Limb (tissue), 2 donors: ENCODE measurements at regions not wholly inside any gene's neighbourhood (a gene's known extent, or its start where the extent isn't known, plus 50 kb on each side); places are given as distances from the start of the nearest gene placed in this dataset.

Experiments
- DNase-seq, 2 donors: peaks; one replicate each; pipeline ENCODE4 v3.0.0-alpha.2; 2016; ENCODE audit errors: extremely low spot score in 2 of 2

DNA sequence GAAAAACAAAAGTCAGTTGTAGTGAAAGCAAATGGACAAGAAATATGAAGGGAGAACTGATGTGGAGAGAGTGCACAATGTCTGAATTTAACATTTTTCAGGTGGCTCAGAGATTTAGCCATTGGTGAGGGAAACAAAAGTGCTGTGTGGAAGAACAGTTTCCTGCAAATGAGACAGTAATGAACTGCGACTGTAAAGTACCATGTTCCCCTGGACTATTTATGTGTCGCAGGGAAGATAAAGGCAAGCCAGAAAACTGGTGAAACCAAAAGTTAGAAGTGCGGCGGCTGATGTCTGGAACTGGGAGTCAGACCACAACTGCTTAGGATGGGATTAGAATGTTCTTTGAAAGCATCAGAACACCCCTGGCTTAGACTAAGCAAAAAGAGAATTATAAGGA lies 905.1 kb upstream of the MAN1A1 start:
- no peak for DNase-seq

DNA sequence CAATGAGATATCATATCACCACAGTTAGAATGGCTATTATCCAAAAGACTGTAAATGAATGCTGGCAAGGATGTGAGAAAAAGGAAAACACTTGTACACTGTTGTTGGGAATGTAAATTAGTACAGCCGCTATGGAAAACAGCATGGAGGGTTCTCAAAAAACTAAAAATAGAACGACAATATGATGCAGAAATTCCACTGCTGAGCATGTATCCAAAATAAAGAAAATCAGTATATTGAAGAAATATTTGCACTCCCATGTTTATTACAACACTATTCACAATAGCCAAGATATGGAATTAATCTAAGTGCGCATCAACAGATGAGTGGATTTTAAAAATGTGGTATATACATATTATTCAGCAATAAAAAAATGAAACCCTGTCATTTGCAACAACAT lies 898.9 kb upstream of the MAN1A1 start:
- DNase-seq, result peak in 1 of 2 donors; percentile 22

DNA sequence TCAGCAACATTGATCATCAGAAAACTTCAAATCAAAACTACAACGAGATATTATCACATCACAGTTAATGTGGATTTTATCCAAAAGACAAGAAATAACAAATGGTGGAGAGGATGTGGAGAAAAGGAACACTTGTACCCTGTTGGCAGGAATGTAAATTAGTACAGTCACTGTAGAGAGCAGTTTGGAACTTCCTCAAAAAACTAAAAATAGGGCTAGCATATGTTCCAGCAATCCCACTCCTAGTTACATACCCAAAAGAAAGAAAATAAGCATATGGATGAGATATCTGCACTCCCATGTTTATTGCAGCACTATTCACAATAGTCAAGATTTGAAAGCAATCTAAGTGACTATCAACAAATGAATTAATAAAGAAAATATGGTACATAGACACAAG lies 887.7 kb upstream of the MAN1A1 start:
- DNase-seq, result no peak

DNA sequence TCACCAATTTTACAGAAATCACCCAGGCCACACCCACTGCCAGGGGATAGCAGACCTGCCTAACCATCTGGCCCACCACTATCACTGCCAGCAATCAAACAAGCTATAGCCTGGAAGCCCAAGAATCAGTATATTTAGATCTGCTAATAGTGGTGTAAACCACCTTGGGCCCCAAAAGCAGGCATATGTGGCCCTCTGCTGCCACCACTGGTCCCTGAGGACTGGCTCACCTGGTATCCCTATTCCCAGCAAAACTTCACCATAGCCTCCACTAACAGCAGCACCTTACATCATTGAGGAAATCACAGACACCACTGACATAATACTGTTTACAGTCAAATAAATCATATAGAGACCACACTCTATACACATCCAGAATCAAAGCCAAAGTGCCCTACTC lies 880.4 kb upstream of the MAN1A1 start:
- no peak for DNase-seq

DNA sequence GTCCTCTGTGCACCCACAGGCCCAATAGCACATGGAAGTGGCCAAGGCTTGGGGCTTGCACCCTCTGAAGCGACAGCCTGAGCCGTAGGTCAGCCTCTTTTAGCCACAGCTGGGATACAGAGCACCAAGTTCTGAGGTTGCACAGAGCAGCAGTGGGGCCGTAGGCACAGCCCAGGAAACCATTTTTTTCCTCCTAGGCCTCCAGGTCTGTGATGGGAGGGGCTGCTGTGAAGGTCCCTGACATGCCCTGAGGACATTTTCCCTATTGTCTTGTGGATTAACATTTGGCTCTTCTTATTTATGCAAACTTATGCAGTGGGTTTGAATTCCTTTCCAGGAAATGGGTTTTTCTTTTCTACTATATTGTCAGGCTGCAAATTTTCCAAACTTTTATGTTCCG lies 878.7 kb upstream of the MAN1A1 start:
- DNase-seq, result no peak

DNA sequence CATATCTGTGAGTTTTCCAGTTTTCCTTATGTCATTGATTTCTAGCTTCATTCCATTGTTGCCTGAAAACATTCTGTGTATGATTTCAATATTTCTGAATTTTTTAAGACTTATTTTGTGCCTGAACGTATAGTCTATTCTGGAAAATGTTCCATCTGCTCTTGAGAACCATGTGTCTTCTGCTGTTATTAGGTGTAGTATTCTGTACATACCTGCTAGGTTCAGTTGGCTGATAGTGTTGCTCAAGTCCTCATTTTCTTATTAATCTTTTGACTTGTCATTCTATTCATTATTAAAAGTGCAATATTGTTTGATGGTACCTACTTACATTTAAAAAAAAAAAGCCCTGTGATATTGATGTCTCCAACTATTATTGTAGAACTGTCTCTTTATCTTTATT lies 869.8 kb upstream of the MAN1A1 start:
- no peak for DNase-seq

DNA sequence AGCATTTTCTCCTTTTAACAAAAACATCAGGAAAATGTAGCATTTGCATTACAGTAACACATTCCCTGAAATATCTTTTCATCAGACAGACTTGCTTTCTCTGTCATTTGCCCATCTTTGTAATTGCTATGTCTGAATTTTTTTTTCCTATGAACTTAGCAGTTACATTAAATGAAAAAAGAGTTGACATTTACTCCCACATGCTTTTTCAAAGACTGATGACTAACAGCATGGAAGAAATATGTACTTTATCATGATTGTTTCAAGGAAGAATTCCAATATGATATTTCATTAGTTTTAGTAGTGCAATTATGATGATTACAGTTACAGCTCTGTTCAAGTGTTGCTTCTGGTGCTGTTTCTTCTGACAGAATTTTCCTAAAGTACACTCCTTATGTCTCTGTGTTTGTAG lies 864.5 kb upstream of the MAN1A1 start:
- DNase-seq, result no peak

DNA sequence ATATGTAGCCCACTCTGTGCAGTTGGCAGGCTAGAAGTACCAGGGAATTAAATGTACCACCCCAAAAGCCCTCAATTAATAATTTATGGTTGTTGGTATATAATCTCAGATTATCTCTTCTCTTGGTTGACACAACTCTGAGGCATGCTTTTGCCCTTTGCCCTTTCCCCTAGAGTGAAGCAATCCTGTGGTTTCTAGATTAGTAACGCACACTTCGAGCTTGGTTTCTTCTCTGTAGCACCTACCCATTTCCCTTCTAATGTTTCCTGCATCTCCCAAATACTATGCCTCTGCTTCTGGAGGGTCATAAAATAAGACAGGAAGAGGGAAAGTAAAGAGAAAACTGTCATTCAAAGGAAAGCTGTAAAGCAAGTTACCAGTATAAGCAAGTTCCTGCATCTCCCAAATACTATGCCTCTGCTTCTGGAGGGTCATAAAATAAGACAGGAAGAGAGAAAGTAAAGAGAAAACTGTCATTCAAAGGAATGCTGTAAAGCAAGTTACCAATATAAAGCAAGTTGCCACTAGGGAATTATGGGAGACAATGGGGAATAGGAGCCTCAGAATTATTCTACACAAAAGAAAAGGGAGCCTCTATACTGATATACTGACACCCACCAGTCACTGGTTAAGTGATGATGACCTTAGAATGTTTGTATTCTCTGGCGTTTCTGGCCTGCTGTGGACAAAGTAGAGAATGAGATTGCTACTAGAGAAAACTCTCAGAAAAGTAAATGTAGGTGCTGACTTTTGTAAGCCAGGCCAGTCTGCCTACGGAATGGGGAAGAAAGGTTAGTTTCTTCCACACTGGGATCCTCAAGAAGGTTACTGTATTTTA lies 862.6 kb upstream of the MAN1A1 start:
- no peak for DNase-seq

DNA sequence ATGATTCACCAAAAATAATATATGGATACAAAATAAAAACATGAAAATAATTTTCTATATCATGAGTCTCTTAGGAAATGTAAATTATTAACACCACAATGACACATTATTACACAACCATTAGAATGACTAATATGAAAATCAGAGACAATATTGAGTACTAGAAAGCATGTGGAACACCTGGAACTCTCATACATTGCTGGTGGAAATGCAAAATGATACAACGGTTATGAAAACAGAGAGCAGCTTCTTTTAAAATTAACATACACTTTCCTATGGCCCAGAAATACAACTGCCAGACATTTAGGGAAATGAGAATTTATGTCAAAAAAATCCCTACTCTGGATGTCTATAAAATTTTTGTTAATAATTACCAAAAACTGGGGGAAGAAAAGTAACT lies 853.3 kb upstream of the MAN1A1 start:
- DNase-seq, result no peak

DNA sequence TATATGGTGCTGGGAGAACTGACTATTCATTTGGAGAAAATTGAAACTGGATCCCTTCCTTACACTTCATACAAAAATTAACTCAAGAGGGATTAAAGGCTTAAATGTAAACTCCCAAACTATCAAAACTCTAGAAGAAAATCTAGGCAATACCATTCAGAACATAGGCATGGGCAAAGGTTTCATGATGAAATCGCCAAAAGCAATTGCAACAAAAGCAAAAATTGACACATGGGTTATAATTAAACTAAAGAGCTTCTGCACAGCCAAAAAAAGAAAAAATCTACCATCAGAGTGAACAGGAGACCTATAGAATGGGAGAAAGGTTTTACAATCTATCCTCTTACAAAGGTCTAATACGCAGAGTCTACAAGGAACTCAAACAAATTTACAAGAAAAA lies 851.3 kb upstream of the MAN1A1 start:
- no peak for DNase-seq

DNA sequence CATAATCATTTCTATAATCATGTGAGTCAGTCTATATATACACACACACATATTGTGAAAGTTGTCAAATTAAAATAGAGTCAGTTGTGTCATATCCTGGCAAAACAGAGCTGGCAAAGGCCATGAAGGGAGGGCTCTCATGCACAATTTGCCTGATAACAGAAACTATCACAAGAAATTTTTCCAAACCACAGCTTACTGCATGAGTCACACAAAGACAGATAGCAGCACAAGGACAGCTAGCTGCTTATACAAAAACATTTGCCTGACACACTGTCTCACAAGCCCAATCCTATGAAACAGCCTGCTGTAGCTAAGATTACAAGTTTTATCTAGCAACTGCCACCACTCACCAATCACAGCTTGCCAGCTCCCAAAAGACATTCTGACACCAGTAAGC lies 848.5 kb upstream of the MAN1A1 start:
- DNase-seq, result no peak

DNA sequence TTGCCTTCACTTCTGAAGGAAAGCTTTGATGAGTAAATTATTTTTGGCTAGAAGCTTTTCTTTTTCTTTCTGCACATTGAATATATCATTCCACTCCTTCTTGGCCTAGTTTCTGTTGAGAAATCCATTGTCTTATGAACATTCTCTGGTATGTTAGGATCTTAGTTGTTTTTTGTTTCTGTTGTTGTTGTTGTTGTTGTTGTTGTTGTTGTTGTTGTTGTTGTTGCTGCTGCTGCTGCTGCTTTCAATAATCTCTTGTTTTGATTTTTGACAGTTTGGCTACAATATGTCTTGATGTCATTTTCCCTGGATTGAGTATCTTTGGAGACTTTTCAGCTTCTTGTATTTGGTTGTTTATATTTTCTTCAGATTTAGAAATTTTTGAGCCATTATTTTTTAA lies 836.5 kb upstream of the MAN1A1 start:
- DNase-seq, result no peak

DNA sequence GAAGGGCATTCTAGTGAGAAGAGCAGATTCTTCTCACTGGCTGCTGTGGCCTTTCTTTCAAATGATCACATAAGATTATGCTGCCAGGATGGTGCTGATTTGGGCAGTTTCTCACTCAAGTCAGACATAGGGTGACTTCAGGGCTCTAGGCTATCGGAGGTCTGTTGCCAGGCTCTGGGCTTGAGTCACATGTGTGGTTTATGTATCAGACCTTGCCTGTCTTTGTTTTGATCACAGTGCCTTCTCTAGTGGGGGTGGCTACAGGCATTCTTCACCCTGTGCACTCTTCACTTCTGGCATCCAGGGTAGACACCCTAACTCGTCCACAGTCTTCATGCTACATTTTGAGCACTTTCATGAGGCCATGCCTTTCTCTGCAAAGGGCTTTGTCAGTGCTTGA lies 823.7 kb upstream of the MAN1A1 start:
- no peak for DNase-seq

DNA sequence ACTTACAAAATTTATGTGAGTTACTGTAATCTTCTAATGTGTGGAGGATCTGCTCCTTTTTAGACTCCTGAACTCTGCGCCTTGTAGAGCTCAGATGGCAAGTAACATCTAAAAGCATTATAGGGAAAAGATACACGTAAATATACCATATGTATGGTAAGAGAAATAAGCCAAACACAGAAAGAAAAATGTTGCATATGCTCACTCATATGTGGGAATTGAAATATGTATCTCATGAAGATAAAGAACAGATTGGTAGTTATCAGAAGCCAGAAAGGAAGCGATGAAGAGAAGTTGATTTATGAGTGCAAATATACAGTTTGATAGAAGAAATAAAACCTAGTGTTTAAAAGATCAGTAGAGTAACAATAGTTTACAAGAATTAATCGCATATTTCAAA lies 815.0 kb upstream of the MAN1A1 start:
- no peak for DNase-seq

DNA sequence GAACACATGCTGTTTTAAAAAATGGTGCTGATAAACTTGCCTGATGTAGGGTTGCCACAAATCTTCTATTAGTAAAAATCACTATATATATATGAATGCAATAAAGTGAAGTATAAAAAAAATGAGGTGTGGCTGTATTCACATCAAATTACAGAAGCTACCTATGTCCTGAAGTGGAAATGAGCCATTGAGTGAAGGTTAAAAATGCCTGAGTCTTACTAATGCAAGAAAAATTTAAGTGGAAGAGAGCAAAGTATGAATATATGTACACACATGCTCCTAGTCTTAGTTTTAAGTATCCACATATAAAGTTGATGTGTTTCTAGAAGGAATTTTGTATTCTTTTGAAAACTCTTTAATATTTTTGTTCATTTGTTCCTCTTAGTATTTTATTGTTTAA lies 808.3 kb upstream of the MAN1A1 start:
- no peak for DNase-seq

DNA sequence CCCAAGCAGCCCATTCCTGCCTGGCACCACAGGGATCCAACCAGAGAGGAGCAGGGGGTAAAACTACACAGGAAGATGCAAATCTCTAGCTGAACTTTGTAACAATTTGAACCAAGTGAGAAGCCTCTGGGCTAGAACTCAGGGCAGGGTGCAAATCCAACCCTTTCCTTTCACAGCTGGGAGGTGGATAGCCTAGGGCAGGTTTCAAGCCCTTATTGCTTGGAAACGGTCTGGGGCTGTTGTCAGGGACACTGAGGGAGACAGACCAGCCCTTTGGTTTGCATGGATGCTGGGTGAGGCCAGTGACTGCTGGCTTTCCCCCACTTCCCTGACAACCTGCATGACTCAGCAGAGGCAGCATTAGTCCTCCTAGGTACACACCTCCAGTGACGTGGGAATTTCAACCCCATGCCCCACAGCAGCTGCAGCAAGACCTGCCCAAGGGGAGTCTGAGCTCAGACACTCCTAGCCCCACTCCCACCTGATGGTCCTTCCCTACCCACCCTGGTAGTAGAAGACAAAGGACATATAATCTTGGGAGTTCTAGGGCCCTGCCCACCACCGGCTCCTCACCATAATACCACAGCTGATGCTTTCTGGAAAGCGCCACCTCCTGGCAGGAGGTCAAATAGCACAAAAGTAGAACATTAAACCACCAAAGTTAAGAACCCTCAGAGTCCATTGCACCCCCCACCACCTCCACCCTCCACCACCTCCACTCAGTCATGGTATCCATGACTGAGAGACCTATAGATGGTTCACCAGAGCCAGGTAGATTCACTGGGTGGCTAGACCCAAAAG lies 797.7 kb upstream of the MAN1A1 start:
- DNase-seq, result no peak

DNA sequence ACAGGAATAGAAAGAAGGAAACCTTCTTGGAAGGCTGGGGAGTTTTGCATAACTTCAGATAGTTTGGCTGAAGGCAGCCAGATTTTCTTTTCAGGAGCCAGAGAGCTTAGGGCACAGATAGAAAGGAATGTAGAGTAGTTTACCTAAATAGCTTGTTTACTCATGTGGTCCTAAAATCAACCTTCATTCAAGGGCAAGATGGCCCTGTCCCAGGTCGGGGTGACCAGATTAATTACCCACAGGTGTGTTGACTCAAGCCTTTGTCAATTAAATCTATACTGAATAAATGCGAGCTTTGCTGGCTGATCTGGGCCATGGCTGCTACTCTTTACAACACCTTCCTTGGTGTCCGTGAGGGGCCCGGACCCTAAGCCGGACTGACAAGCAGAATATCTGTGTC lies 792.0 kb upstream of the MAN1A1 start:
- no peak for DNase-seq

DNA sequence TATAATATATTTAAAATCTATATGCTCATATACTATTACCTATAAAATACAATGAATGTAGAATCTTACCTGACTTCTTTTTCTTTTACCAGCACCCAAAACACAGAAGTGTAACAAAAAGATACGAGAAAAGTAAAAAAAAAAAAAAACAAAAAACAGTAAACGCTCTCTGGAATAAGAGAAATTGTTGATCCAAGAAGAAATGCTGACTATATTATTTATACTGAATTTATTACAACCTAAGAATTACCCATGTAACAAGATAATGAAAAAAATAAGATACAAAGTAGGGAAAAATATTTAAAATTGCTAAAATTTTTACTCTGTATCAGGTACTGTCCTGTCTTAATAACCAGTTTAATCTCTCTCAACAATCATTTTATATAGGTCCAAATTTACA lies 787.9 kb upstream of the MAN1A1 start:
- no peak for DNase-seq

DNA sequence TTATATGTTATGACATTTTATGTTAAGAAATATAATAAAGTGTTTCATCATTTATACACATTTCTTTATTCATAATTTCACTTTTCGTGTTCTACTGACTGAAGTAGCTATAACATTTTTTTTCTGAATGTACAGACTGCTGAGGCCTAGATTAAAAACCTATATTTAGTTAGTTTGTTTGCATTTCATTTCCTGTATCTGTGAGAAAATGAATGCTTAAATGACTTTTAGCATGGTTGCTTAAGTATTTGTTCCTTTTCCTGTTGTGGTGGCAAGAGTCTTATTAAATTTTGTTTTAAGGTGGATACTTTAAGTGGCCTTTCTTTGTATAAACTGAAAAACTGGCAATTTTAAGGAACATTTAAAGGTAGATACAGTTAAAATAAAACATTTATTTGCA lies 779.7 kb upstream of the MAN1A1 start:
- DNase-seq, result no peak

DNA sequence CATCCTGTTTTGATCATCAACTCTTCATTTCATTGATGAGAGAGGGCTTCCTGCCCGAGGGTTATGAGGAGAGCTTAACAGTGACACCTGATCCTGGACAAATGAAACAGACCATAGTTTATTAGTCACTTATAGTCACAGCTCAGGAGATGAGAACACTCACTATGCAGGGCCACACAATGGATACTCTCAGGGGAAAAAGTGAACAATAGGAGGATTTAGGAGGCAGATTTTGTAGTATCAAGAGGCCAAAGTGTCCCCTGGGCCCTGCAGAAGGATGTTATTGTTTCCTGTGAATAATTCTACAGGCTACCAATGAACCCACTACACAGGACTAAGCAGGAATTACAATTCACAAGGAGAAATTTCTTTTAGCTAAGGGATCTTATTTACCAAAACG lies 772.8 kb upstream of the MAN1A1 start:
- no peak for DNase-seq

DNA sequence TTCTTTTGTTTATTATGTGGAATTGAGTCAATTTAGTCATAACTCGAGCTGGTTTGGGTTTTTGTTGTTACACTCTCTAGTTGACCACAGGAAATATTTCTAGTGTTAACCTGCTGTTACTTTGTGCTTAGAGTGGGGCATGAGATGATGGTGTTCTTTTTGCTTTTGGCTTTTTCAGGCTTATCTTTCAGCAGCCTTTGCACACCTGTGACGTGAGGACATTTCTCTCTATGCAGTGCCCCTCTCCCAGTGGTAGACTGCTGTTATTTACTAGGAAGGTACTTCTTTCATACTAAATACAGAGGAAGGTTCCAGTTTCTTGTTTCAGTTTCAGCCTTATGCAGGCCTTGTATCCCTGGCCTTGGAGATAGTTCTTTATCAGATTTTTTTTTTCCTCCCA lies 766.8 kb upstream of the MAN1A1 start:
- no peak for DNase-seq

DNA sequence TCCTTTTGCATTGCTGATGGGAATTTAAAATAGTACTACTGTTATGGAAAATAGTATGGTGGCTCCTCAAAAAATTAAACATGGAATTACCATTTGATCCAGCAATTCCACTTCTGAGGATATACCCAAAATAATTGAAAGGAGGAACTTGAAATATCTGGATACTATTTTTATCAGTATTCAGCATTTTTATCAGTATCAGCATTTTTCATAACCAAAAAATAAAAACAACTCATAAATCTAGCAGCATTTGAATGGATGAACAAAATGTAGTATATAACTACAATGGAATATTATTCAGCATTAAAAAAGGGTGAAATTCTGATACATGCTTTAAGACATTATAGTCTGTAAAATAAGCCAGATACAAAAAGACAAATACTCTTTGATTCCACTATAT lies 763.4 kb upstream of the MAN1A1 start:
- no peak for DNase-seq

DNA sequence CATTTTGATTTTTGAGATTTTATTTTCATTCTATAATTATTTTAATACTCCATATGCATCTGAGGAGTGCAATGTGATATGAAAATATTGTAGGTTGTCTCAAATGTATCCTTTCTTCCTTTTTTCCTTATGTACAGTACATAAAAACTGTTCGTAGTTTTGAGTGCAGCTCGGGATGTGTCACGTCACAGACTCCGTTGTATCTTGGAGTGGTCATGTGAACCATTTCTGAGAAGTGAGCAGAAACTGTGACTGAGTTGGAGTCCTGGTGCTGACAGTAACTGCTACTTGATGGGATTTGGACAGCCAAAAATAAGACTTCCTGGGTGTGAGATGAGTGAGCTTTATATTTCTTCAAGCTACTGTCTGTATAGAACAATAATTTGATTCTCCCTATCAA lies 761.4 kb upstream of the MAN1A1 start:
- DNase-seq, result no peak
